NCI-H1105 (cell line): ENCODE measurements at regions not wholly inside any gene's neighbourhood (a gene's known extent, or its start where the extent isn't known, plus 50 kb on each side); places are given as distances from the start of the nearest gene placed in this dataset.
"Not testable (repeated sequence)": the region's sequence is repeated elsewhere in the genome, so short reads cannot be mapped to it uniquely, and the experiment has no call there.

Experiments
- DNase-seq: peaks from one replicate; lab custom pipeline; 2025; lab: John Stamatoyannopoulos, UW

DNA sequence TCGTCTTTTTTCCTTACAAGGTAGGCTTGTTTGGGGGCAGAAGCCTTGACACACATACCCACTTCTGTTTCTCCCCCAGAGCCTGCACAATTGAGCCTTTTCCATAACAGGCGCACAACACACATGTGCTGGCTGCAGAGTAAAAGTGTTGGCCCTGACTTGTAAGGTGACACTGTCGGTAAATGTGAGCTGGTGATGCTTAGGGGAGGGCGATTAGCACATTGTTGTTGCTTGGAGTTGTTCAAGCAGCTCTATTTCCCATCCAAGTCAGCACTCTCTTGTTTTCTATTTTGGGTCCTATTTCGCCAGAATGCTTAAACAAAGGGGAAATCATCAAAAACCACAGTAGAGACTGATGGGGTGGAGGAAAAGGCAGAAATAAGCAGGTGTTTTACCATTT, 51.9 kb upstream of the PTPRJ start:
- DNase-seq = no peak

DNA sequence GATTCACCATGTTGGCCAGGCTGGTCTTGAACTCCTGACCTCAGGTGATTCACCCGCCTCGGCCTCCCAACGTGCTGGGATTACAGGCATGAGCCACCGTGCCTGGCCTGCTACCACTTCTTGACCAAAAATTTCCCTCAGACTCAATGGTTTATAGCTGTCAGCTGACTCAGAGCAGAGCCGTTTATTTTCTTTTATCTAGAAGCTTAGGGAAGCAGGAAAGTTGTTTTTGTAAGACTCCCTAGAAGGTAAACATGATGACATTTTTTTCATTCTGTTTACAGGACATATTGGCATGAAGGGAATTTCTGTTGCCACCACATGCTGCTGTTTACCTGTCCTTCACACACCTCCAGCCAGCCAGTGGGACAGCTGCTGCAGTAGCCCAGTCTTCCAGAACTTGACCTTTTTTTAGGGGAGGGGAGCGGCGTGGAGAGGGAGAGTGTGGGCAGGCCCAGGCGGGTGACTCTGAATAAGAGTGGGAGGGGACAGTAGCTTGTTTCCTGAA, 56.1 kb upstream of the PTPRJ start:
- DNase-seq = no peak

DNA sequence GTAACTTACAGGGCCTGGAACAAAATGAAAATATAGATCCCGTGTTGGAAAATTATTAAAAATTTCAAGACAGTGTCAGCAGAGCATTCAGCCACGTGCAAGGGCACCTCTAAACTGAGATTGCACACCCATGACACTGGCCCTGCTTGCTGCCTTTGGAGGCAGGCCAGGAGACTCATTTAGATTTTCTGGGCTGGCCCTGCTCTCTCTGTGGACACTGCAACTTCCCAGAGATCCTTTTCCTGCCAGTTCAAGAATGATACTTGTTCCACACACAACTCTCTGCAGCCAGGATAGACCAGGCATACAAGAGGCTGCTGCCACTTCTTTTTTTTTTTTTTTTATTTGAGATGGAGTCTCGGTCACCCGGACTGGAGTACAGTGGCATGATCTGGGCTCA, 56.7 kb upstream of the PTPRJ start:
- DNase-seq = no peak

DNA sequence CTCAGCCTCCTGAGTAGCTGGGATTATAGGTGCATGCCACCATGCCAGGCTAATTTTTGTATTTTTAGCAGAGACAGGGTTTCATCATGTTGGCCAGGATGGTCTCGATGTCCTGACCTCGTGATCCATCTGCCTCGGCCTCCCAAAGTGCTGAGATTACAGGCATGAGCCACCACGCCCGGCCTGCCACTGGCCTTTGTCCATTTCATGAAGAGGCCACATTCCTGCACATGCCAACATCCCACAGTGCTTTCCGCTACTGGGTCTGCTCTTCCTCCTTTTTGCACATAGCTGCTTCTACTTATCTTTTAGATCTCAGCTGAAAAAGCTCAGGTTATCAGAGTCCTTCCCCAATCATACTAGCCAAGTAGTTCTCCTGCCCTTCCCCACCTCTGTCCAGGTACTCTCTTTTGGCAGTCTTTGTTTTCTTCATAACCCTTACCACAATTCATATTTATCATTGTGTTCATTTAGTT, 59.2 kb upstream of the PTPRJ start:
- DNase-seq = not testable (repeated sequence)

DNA sequence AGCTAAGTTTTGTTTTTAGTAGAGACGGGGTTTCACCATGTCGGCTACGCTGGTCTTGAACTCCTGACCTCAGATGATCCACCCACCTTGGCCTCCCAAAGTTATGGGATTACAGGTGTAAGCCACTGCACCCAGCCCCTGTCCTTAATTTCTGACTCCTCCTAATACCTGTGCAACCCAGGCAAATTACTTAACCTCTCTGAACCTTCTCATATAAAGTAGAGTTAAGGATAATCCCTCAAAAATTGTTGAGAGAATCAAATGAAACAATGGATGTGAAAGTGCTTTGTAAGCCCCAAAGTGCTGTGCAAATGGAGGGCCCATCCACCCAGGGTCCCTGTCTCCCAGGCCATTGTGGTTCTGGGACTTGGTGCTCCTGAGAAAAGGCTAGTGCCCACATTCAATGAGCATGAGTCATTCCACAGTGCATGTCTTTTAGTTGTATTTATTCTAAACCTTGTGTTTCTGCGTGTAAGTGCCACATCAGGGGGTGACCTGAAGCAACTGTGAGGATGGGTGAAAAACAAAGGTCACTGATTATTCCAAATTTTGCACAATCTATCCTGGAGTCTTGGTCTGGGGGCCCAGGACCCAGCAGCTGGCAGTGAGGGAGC, 61.4 kb upstream of the PTPRJ start:
- no peak for DNase-seq

DNA sequence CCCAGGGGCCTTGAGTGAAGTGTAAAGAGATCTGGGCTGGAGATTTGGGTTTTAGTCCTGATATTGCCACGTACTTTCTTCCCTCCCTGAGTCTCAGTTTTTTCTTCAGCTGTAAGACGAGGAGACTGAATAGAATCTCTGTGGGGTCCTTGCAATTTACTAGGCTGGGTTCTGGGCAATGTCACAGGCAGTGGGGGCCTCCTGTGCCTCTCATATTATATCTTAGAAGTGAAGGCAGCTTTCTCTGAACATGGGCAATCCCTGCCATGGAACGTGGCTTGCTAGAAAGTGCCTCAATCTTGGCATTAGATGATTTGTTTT, 62.0 kb upstream of the PTPRJ start:
- DNase-seq = no peak

DNA sequence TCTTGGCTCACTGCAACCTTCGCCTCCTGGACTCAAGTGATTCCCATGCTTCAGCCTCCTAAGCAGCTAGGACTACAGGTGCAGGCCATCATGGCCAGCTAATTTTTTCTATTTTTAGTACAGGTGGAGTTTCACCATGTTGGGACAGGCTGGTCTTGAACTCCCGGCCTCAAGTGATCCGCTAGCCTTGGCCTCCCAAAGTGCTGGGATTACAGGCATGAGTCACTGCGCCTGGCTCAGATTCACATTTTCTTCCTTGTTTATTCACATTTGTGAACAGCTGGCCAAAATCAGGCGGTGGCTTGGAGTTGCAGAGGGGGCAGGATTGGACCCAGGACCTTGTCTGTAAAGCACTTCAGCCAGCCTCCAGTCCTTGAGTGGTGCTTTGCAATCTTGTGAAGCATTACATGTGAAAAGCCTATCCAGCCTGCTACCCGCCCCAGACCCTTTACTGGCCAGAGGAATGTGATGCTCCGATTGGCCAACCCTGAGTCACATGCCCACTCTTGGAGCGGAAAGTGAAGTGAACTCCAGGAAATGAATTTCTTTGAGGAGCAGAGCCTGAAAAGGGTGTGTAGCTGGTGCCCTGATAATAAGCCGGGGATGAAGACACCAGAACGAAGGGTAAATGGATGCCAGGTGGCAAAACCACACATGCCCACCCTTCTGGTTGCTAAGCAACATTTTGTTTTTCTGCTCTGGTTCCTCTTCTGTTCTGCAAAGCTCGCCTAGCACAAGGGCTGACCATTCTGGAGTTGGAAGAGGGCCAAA, 62.6 kb upstream of the PTPRJ start:
- DNase-seq = peak; percentile 90

DNA sequence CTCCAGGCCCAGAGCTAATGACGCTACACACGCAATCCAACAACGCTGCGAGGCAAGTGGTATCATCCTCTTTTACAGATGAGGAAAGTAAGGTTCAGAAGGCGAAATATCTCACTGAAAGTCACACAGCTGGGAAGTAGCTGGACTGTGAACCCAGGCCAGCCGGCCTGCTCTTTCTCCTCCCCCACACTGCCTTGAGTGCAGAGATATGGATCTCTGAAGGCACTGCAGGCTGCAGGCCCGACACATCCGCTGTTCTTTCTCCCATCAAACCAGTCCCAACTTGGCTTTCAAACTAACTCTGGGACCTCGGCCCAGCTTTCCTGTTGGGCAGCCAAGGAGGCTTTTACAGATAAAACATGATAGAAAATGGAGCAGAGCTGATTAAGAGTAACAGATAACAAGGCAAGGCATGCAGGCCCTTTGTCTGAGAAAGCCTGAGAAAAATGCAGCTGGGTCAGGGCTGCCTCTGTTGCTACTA, 64.0 kb upstream of the PTPRJ start:
- DNase-seq = no peak

DNA sequence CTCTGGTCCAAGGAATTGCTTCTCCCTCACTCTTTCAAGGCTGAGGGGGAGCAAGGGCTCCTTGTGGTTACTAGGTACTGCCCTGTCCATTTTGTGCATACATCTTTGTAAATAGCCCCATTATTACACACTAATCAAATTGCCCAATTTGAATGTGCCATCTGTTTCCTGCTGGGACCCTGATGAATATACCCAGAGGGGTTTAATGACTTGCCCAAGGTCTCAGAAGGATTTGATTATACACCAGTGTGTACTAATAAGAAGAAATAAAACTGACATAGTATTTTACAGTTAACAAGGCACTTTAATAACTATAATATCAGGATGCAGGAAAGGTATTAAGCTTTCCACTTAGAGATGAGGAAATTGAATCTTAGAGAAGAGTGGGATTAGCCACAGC, 64.6 kb upstream of the PTPRJ start:
- no peak for DNase-seq

DNA sequence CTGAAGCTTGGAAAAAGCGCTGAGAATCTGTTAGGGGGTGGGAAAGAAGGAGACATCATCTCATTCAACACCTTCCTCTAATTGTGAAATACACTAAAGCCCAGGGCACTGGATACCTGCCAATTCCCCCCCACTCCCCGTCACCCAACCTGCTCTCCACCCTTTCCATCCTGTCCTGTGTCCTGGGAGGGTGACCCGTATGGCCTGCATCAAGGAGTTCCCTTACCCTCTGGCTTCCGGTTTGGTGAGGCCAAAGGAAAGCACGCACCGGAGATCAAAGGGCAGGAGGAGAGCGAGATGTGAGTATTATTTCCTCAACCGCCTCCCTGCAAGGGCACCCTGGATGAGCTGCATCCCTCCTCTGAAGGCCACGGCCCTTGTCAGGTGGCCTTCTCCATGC, 65.0 kb upstream of the PTPRJ start:
- no peak for DNase-seq

DNA sequence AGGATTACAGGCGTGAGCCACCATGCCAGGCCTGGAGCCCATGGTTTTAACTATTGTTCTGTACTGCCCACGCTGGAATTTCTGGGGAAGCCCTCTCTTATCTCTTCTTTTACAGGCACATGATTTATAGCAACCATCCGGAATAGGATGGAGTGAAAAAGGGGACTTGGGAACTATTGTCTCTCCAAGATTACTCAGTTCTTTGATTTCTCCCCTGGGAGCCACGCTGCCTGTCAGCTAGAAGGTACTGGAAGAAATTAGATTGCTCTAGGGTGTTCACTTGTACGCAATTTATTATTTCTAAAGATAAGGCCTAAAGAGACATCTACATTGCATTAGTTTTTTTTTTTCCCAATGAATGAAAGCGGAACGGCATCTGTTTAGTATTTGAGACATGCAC, 65.6 kb upstream of the PTPRJ start:
- DNase-seq = no peak

DNA sequence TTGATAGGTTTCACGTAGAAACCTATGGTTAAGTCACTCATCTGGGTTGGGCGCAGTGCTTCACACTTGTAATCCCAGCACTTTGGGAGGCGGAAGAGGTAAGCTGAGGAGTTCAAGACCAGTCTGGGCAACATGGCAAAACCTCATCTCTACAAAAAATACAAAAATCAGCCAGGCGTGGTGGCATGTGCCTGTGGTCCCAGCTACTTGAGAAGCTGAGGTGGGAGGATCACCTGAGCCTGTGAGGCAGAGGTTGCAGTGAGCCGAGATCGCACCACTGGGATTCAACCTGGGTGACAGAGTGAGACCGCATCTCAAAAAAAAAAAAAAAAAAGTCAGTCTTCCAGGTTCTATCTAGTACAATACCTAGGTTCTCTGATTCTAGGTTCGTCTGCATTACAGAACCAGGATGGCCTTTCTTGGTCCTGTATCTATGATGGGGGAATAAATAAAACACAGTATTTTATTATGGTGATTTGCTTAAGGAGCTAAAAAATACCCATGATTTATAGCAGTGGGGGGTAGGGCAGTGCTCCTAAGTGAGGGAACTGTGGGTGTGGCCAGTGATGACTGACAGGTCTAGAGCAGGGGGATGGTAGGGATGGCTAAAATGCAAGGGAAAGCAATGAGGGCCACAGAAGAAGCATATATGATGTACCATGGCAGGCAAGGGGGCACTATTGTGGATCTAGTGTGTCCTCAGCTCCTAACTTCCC, 65.5 kb upstream of the NUP160 start:
- no peak for DNase-seq

DNA sequence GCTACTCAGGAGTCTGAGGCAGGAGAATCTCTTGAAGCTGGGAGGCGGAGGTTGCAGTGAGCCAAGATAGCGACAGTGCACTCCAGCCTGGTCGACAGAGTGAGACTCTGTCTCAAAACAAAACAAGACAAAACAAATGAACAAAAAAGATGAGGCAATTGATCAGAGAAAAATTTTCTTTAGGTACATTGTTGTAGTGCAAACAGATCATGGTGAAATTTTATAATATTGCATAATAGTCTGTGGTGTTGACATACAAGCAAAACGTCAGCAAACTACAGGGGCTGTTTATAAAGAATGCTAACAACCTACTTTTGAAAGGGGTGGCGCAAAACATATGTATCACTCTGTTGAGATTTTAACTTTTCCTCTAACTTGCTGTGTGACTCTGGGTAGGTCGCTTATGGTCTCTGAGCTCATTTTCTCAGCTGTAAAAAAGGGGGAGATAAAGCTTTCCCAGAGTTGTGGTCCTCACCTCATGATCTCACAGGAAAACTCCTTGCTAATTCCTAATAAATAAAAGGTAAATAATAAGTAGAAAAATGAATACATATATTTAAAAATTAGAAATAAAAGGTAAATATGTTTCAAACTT, 64.8 kb upstream of the NUP160 start:
- no peak for DNase-seq

DNA sequence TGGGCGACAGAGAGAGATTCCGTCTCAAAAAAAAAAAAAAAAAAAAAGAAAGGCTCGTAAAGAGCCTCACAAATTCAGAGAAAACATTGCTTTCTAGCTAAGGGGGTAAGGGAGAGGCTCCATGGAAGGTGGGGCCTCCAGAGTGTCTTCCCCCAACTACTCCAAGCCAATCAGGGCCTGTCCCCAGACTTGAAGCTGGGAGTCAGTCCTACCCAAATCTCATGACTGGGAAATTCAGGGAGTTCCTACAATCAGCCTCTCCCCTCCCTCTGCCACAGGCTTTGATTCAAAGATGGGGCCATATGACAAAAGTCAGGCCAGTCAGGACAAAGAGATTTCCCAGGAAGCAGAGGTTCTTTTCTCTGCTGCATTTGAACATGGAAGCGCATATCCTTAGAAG, 63.0 kb upstream of the NUP160 start:
- DNase-seq = no peak

DNA sequence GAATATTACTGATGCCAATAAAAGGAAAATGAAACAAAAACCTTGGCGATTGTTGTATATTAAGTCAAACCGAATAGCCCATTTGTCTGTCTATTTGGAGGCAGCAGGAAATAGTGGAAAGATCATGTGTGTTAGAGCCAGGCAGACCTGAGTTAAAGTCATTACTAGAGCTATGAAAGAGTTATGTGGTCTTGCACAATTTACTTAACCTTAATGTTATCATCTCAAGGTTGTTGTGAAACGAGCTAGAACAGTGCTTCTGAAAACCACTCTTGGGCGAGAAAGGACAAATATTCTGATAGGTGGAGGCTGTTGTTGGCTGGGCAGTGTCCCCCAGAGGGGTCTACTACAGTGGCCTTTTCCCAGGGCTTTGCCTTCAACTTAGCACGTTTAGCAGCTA, 60.0 kb upstream of the NUP160 start:
- no peak for DNase-seq

DNA sequence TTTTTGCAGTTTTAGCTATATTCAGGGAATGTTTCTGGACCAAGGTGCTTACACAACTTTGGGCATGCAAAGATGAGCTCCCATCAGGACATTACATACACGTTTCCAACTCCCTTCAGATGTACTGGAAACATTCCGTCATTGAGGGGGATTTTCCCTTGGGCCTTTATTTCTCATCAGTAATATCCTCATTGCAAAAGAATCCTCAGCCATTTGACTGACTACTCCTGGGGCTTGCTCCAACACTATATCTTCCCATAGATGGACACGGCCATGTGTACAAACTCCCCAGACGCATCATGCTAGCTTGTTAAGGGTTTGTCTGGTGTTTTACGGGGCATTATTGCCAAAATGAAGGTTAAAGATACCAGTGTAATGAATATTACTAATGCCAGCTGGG, 59.3 kb upstream of the NUP160 start:
- no peak for DNase-seq

DNA sequence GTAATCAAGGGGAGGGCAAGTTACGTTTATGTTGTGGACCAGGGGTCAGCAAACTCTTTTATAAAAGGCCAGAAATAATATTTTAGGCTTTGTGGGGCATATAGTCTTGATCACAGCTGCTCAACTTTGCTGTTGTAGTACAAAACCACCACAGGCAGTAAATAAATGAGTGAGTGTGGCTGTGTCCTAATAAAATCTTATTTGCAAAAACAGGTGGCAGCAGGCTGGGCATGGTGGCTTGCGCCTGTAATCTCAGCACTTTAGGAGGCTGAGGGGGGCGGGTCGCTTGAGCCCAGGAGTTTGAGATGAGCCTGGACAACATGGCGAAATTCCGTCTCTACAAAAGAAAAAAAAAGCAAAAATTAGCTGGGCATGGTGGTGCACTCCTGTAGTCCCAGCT, 57.9 kb upstream of the NUP160 start:
- no peak for DNase-seq

DNA sequence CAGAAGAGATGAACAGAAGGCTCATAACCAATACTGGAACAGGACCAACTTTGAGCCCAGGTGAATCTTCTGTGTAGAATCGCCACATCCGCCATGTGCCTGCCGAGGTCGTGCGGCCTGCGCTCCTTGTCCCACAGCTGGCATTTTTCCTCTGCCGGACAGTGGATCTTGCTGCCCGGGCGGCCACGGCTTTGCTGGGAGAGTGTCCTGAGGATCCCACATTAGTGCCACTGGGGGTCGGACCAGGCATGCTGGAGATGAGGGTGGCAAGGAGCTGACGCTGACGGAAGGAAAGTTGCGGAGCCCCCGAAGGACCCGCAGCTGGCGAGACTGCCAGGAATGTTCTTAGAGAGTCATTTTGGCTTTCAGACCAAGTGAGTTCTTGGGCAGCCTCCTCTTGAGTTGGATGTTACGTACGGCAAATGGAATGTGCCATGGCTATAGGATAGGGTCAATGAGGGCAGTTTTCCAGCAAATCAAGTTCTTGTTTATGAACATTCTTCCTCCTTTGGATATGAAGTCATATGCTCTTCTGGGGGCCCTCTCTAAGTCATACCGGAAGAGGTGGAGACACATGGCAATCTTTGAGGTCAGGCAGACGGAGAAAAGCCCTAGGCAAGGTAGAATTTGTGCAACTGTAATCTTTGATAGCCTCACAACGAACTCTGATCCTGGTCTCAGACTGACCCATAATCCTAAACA, 57.4 kb upstream of the NUP160 start:
- DNase-seq = no peak

DNA sequence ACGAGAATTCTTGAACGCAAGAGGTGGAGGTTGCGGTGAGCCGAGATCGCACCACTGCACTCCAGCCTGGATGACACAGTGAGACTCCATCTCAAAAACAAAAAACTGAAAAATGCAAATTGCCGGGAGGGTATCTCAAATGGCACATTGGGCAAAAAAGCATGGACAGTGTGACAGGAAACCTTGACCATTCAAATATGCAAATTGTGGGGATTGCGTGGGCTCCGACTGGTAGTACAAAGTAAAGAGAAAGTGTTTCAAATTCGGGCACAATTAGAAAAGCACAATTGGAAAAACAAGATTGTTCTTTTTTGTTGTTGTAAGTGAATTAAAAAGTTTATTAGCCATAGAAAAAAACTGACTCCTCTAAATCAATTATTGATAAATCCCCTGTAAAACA, 56.7 kb upstream of the NUP160 start:
- no peak for DNase-seq

DNA sequence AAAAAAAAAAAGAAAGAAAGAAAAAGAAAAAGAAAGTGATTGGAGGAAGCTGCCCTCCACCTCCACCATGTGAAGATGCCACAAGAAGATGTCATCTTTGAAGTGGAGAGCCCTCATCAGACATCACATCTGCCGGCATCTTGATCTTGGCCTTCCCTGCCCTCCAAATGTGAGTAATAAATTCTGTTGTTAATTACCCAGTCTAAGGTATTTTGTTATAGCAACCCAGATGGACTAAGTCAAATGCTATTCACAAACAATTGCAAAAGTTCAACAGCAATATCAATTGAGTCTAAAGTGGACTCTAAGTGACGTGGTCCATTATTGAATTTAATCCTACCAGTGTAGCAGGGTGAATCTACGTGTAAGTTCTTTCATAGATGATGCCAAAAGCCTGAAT, 55.9 kb upstream of the NUP160 start:
- no peak for DNase-seq

DNA sequence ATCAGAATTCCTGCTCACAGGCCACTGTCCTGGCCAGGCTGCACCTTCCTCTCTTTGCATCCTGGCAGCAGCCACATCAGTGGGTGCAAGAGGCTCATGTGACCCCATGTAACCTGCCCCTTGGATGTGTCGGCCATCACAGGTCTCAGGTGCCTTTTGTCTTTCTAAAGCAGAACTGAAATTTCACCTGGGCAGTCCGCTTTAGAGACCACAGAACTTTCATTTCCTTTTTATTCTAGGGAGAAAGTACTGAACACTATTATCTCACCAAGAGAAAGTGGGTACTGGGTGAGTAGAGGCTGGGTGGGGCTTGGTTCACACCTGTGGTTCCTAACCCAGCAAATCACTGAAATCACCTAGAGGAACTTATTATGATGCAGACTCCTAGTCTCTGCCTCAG, 51.7 kb upstream of the NUP160 start:
- no peak for DNase-seq
